Osteoblast (primary cell): ENCODE measurements at regions not wholly inside any gene's neighbourhood (a gene's known extent, or its start where the extent isn't known, plus 50 kb on each side); places are given as distances from the start of the nearest gene placed in this dataset.

Experiments used
- DNase-seq: peaks from one replicate; pipeline ENCODE4 v3.0.0; 2011; ENCODE audit warnings: low spot score, mixed read lengths; ENCODE audit not compliant: insufficient read length; ENCODE audit errors: missing footprints
- H2AFZ ChIP-seq: 2 replicates; pipeline ENCODE4 v1.6.0; 2011; ENCODE audit warnings: mild to moderate bottlenecking, low read length
- H3K27ac ChIP-seq: 2 replicates; pipeline ENCODE4 v1.5.1; 2011; ENCODE audit warnings: mild to moderate bottlenecking, low read depth, low read length, moderate library complexity
- H3K27me3 ChIP-seq: 2 replicates; pipeline ENCODE4 v1.6.0; 2012; ENCODE audit warnings: mild to moderate bottlenecking, control low read depth, inconsistent platforms, low read length, moderate library complexity; ENCODE audit not compliant: insufficient read depth
- H3K36me3 ChIP-seq: 2 replicates; pipeline ENCODE4 v1.5.1; 2011; ENCODE audit warnings: mild to moderate bottlenecking, low read length, control low read depth, moderate library complexity; ENCODE audit not compliant: insufficient read depth
- H3K4me1 ChIP-seq: 2 replicates; pipeline ENCODE4 v1.5.1; 2011; ENCODE audit warnings: mild to moderate bottlenecking, low read length, control low read depth, moderate library complexity; ENCODE audit not compliant: insufficient read depth
- H3K4me2 ChIP-seq: 2 replicates; pipeline ENCODE4 v1.6.0; 2011; ENCODE audit warnings: mild to moderate bottlenecking, low read length; ENCODE audit not compliant: insufficient read depth
- H3K4me3 ChIP-seq: fragments of 200-600 bp; sonication (generic); 3 replicates; pipeline ENCODE4 v1.5.1; 2012; ENCODE audit warnings: mild to moderate bottlenecking, low read length, inconsistent platforms; ENCODE audit not compliant: insufficient read depth
- H3K79me2 ChIP-seq: 2 replicates; pipeline ENCODE4 v1.6.0; 2012; ENCODE audit warnings: mild to moderate bottlenecking, low read length, control low read depth, inconsistent platforms; ENCODE audit not compliant: insufficient read depth
- H3K9me3 ChIP-seq: 2 replicates; pipeline ENCODE4 v1.5.1; 2011; ENCODE audit warnings: low read depth, low read length, control low read depth
- H4K20me1 ChIP-seq: 2 replicates; pipeline ENCODE4 v1.6.0; 2012; ENCODE audit warnings: mild to moderate bottlenecking, low read length, control low read depth; ENCODE audit not compliant: insufficient read depth
- TF ChIP-seq, protein P1 (sequence below): IDR thresholded peaks from 2 replicates; pipeline ENCODE4 v1.5.1; 2011; ENCODE audit warnings: mild to moderate bottlenecking, low read depth, low read length, moderate library complexity; ENCODE audit errors: extremely low read depth

DNA sequence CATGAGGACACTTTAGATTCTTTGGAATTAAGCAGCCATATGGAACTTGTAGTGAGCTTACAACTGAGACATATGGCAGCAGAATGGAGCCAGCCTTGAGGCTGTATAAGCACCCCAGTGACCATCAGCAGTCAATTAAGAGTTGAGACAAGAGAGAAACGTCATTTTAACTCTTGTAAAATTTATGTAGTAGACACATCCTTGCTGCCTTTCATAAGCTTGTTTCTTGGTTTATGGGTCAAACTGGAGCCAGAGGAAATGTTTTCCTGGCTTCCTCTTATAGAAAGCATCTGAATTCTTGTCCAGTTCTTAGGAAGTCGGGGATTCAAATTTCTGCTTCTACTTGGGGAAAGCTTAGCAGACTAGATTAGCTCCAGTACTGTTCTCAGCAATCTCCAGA lies 745.1 kb upstream of the MARCKS start:
- Histone ChIP-seq H4K20me1 (no peaks in the 10 kb centered on the region), H3K9me3 (no peaks in the 10 kb centered on the region), H3K27ac (no peak overlapping the region), H2AFZ (peak overlapping the region; percentile 1), H3K79me2 (no peaks in the 10 kb centered on the region), H3K4me1 (no peaks in the 10 kb centered on the region), H3K36me3 (no peaks in the 10 kb centered on the region), H3K4me2 (no peak overlapping the region), H3K27me3 (no peaks in the 10 kb centered on the region), H3K4me3 (no peak overlapping the region)
- DNase-seq: no peak
- TF ChIP-seq, protein P1, sequence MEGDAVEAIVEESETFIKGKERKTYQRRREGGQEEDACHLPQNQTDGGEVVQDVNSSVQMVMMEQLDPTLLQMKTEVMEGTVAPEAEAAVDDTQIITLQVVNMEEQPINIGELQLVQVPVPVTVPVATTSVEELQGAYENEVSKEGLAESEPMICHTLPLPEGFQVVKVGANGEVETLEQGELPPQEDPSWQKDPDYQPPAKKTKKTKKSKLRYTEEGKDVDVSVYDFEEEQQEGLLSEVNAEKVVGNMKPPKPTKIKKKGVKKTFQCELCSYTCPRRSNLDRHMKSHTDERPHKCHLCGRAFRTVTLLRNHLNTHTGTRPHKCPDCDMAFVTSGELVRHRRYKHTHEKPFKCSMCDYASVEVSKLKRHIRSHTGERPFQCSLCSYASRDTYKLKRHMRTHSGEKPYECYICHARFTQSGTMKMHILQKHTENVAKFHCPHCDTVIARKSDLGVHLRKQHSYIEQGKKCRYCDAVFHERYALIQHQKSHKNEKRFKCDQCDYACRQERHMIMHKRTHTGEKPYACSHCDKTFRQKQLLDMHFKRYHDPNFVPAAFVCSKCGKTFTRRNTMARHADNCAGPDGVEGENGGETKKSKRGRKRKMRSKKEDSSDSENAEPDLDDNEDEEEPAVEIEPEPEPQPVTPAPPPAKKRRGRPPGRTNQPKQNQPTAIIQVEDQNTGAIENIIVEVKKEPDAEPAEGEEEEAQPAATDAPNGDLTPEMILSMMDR: no peak

DNA sequence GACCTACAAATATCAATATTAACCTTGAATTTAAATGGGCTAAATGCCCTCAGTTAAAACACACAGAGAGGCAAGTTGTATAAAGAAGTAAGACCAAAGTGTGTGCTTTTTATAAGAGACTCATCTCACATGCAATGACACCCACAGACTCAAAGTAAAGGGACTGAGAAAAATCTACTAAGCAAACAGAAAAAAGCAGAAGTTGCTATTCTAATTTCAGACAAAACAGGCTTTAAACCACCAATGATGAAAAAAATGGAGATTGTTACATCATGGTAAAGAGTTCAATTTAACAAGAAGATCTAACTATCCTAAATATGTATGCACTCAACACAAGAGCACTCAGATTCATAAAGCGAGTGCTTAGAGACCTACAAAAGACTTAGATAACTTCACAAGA lies 741.9 kb upstream of the MARCKS start:
- Histone ChIP-seq H3K27ac (no peak overlapping the region), H3K79me2 (no peaks in the 10 kb centered on the region), H3K4me2 (no peak overlapping the region), H4K20me1 (no peaks in the 10 kb centered on the region), H3K4me3 (no peak overlapping the region), H3K4me1 (peaks cover 7% of the 10 kb centered on the region), H3K27me3 (no peaks in the 10 kb centered on the region), H2AFZ (no peak overlapping the region), H3K36me3 (no peaks in the 10 kb centered on the region), H3K9me3 (peaks cover 2% of the 10 kb centered on the region)
- TF ChIP-seq, protein P1: no peak
- no peak for DNase-seq

DNA sequence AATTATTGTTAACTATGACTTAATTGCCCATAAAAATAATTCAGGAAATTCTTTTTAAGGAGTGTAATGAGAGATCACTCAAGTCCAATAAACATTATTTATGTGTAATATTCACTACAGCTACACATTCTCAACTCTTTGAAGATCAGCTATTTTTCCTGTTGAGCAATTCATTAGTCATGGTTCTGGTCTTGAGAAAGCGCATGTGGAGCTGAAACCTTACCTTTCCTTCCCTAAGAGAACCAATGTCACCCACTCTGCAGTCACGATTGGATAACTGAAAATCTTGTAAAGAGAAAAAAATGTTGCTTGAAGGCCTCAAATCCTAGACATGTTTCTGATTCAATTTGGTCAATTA lies 736.9 kb upstream of the MARCKS start:
- Histone ChIP-seq H3K9me3 (peaks cover 2% of the 10 kb centered on the region), H3K27me3 (no peaks in the 10 kb centered on the region), H3K4me1 (peaks cover 28% of the 10 kb centered on the region), H2AFZ (no peak overlapping the region), H3K27ac (peak overlapping the region; percentile 91), H3K79me2 (no peaks in the 10 kb centered on the region), H3K4me2 (peak overlapping the region; percentile 52), H4K20me1 (no peaks in the 10 kb centered on the region), H3K36me3 (no peaks in the 10 kb centered on the region), H3K4me3 (no peak overlapping the region)
- peak; percentile 93 for DNase-seq
- TF ChIP-seq, protein P1: no peak

DNA sequence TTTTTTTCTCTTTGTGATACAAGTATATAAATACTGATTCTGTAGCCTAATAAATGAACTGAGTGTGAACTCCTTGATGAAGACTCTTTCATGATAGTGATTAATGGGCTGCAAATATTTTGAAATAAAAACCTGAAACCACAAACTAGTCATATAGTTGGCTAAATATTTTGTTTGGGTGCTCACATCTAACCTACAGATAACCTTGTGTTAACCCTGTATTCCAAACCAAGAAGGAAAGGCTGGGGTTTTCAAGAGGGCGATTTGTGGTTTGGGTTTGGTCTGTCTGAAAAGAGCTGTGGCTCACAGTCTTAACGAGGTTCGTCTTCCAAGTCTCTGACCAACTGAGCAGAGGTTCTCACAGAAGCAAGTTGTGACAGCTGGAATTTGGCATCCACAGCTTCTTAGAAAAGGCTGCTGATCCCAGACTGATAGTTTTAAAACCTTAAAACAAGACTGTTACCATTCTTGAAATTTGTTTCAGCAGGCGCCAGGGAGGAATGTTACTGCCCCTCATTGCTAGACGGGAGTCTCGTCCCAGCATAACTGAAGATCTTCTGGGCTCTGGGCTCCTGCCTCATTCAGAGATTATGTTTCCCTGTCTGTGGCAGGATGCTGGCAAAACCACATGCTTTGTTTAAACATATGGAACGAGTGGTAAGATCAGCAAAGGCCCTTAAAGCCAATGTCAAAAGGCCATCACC lies 736.4 kb upstream of the MARCKS start:
- Histone ChIP-seq H3K36me3 (no peaks in the 10 kb centered on the region), H2AFZ (peak overlapping the region; percentile 1), H3K4me2 (peak overlapping the region; percentile 52), H3K4me3 (no peak overlapping the region), H3K79me2 (no peaks in the 10 kb centered on the region), H3K27me3 (no peaks in the 10 kb centered on the region), H3K4me1 (peaks cover 28% of the 10 kb centered on the region), H3K27ac (peak overlapping the region; percentile 91), H3K9me3 (peaks cover 2% of the 10 kb centered on the region), H4K20me1 (no peaks in the 10 kb centered on the region)
- peak; percentile 87 for DNase-seq
- TF ChIP-seq, protein P1: no peak
